ENCODE measurements at regions not wholly inside any gene's neighbourhood (a gene's known extent, or its start where the extent isn't known, plus 50 kb on each side); places are given as distances from the start of the nearest gene placed in this dataset.

DNA sequence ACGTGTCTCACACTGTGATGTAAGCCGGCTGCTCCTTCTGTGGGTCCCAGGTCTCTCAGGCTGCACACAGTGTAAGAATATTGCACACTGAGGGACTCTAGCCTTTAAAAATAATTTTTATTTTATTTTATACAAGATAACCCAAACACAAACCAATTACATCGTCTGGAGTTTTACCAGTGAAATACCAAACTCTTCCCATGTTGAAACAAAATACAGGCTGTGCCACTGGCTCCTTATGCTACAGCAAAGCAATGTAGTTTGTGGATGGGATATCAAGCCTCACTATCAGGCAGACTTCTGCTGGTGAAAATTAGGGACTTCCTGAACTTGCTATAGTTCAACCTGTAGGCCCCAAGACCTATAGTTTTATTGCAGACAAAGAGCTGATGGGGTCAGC, 311.3 kb upstream of the SLCO3A1 start:
- intact Hi-C loops (cut with DNase I), result no loop called here
- Histone ChIP-seq H3K27me3 (no peaks in the 10 kb centered on the region), H3K36me3 (no peaks in the 10 kb centered on the region), H3K4me3 (no peak overlapping the region), H3K9me3 (no peaks in the 10 kb centered on the region), H3K27ac (no peak overlapping the region), H3K4me1 (no peaks in the 10 kb centered on the region)
- TF ChIP-seq POLR2A (IDR thresholded peaks at IDR 0.05) (no peak), POLR2AphosphoS5 (IDR thresholded peaks at IDR 0.05; ENCODE audit: insufficient read depth in 1 of 2, low read depth in 1 of 2) (no peak)
- TF ChIP-seq, protein P1, sequence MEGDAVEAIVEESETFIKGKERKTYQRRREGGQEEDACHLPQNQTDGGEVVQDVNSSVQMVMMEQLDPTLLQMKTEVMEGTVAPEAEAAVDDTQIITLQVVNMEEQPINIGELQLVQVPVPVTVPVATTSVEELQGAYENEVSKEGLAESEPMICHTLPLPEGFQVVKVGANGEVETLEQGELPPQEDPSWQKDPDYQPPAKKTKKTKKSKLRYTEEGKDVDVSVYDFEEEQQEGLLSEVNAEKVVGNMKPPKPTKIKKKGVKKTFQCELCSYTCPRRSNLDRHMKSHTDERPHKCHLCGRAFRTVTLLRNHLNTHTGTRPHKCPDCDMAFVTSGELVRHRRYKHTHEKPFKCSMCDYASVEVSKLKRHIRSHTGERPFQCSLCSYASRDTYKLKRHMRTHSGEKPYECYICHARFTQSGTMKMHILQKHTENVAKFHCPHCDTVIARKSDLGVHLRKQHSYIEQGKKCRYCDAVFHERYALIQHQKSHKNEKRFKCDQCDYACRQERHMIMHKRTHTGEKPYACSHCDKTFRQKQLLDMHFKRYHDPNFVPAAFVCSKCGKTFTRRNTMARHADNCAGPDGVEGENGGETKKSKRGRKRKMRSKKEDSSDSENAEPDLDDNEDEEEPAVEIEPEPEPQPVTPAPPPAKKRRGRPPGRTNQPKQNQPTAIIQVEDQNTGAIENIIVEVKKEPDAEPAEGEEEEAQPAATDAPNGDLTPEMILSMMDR (IDR thresholded peaks at IDR 0.05), result no peak
- DNase-seq (ENCODE audit: extremely low spot score in 2 of 2), result peak in 1 of 2 donors; percentile 25

DNA sequence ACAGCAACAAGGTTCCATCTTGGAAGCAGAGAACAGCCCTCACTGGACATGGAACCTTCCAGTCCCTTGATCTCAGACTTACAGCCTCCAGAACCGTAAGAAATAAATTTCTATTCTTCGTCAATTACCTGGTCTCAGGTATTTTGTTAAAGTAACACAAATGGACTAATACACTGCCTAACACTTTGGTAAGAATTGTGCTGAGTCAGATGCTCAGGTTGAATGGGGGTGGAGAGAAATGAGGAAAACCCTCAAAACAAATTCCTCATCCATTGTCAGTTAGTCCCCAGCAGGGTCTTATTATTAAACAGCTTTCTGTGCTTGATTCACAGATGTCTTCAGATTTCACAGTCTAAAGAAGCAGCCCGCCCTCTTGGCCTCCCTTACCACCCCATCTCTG, 306.2 kb upstream of the SLCO3A1 start:
- Histone ChIP-seq H3K27me3 (no peaks in the 10 kb centered on the region), H3K27ac (no peak overlapping the region), H3K9me3 (no peaks in the 10 kb centered on the region), H3K36me3 (no peaks in the 10 kb centered on the region), H3K4me3 (no peak overlapping the region), H3K4me1 (no peaks in the 10 kb centered on the region)
- TF ChIP-seq, protein P1 (IDR thresholded peaks at IDR 0.05), result no peak
- TF ChIP-seq POLR2AphosphoS5 (IDR thresholded peaks at IDR 0.05; ENCODE audit: insufficient read depth in 1 of 2, low read depth in 1 of 2) (no peak), POLR2A (IDR thresholded peaks at IDR 0.05) (no peak)
- no peak for DNase-seq (ENCODE audit: extremely low spot score in 2 of 2)
- intact Hi-C loops (cut with DNase I), result no loop called here

DNA sequence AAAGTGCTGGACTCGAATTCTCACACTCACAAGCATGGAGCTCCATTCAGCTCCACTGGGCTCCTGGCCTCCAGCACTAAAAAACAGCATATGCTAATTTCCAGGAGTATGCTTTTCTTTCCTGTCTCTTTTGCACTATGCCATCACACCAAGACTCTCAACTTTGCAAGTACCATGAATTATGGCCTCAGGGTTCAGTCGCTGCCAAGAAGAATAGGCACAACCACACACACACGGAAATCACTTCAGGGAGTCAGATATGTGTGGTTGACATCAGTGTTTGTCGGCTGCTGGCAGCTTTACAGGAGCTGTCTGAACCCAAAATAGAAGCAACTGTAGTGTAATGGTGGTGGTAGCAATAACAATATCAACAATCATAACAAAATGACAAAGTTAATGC, 305.0 kb upstream of the SLCO3A1 start:
- H3K4me3 ChIP-seq, result no peak overlapping the region
- intact Hi-C loops (cut with DNase I), result no loop called here
- no peak for DNase-seq (ENCODE audit: extremely low spot score in 2 of 2)
- H3K9me3 ChIP-seq, result no peaks in the 10 kb centered on the region
- TF ChIP-seq POLR2A (IDR thresholded peaks at IDR 0.05) (no peak), POLR2AphosphoS5 (IDR thresholded peaks at IDR 0.05; ENCODE audit: insufficient read depth in 1 of 2, low read depth in 1 of 2) (no peak)
- TF ChIP-seq, protein P1 (IDR thresholded peaks at IDR 0.05), result no peak
- no peaks in the 10 kb centered on the region for H3K4me1 ChIP-seq
- H3K27me3 ChIP-seq, result no peaks in the 10 kb centered on the region
- no peak overlapping the region for H3K27ac ChIP-seq
- H3K36me3 ChIP-seq, result no peaks in the 10 kb centered on the region

DNA sequence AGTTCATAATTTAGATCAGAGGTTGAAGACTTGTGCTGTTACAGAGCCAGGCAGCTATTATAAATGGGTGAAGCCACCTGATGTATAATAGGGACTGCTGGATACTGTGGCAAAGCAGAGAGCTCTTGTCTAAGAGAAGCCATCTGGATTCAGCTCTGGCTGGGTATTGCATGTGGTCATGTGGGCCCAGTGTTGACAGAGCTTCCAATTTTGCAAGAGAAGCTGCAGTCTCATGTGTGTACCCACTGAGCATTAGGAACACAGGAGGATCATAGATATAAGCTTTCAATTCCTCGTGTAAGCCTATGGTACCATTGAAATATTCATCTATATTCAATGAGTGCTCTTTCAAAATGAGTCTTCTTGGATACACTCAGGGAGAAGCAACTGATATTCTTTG, 303.9 kb upstream of the SLCO3A1 start:
- Histone ChIP-seq H3K4me3 (no peak overlapping the region), H3K27ac (no peak overlapping the region), H3K36me3 (no peaks in the 10 kb centered on the region), H3K4me1 (no peaks in the 10 kb centered on the region), H3K9me3 (no peaks in the 10 kb centered on the region), H3K27me3 (no peaks in the 10 kb centered on the region)
- TF ChIP-seq, protein P1 (IDR thresholded peaks at IDR 0.05), result no peak
- TF ChIP-seq POLR2A (IDR thresholded peaks at IDR 0.05) (no peak), POLR2AphosphoS5 (IDR thresholded peaks at IDR 0.05; ENCODE audit: insufficient read depth in 1 of 2, low read depth in 1 of 2) (no peak)
- intact Hi-C loops (cut with DNase I), result no loop called here
- no peak for DNase-seq (ENCODE audit: extremely low spot score in 2 of 2)

DNA sequence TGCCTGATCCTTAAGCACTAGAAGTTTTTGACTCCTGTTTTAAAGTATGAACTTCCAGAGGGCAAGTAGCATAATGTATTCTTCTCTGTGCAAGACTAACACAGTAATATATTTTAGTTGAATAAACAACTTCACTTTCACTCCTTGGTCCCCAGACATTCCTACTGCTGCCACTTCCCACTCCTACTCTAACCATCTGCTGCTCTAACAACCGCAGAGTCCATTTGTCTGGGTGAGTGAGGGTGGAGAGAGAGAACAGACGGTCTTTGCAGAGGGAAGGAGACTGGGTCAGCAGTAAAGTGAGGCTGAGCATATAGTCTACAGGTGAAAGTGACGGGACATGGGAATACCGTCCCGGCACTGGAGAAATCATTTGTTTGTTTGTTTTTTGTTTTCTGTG, 301.0 kb upstream of the SLCO3A1 start:
- no peak for DNase-seq (ENCODE audit: extremely low spot score in 2 of 2)
- H3K27ac ChIP-seq, result no peak overlapping the region
- intact Hi-C loops (cut with DNase I), result no loop called here

More for the DNA sequence above, 301.0 kb upstream of the SLCO3A1 start:
- H3K27me3 ChIP-seq, result no peaks in the 10 kb centered on the region
- H3K36me3 ChIP-seq, result no peaks in the 10 kb centered on the region
- no peaks in the 10 kb centered on the region for H3K4me1 ChIP-seq
- no peaks in the 10 kb centered on the region for H3K9me3 ChIP-seq
- TF ChIP-seq, protein P1 (IDR thresholded peaks at IDR 0.05), result no peak
- TF ChIP-seq POLR2A (IDR thresholded peaks at IDR 0.05) (no peak), POLR2AphosphoS5 (IDR thresholded peaks at IDR 0.05; ENCODE audit: insufficient read depth in 1 of 2, low read depth in 1 of 2) (no peak)
- no peak overlapping the region for H3K4me3 ChIP-seq
